Ovary (tissue), 7 donors: ENCODE measurements at regions not wholly inside any gene's neighbourhood (a gene's known extent, or its start where the extent isn't known, plus 50 kb on each side); places are given as distances from the start of the nearest gene placed in this dataset.

Experiments
- DNase-seq, 5 donors: peaks; one replicate each; pipeline ENCODE4 v3.0.0-alpha.2; 2019 to 2020
- H3K27ac ChIP-seq, 2 donors: fragments of 200-600 bp; one replicate each; pipeline versions ENCODE4 v1.5.1 to v1.8.0; 2019 to 2022
- H3K27me3 ChIP-seq: fragments of 200-600 bp; one replicate; pipeline ENCODE4 v1.8.0; 2022
- H3K36me3 ChIP-seq: fragments of 200-600 bp; sonication (generic); one replicate; pipeline ENCODE4 v1.5.1; 2019
- H3K4me1 ChIP-seq: one replicate; pipeline ENCODE4 v1.8.1; 2013; ENCODE audit warnings: mild to moderate bottlenecking, moderate library complexity; ENCODE audit not compliant: insufficient read depth
- H3K4me3 ChIP-seq: fragments of 200-600 bp; sonication (generic); one replicate; pipeline ENCODE4 v1.5.1; 2017
- H3K9me3 ChIP-seq, 2 donors: fragments of 200-600 bp in 1 of 2; sonication (generic) in 1 of 2; one replicate each; pipeline versions ENCODE4 v1.5.1 to v1.8.1; 2013 to 2019; ENCODE audit warnings: mild to moderate bottlenecking in 1 of 2, moderate library complexity in 1 of 2
- EP300 ChIP-seq: sonication (generic); formaldehyde crosslinking; IDR thresholded peaks from one replicate; pipeline ENCODE4 v1.6.1; 2017; ENCODE audit warnings: antibody characterized with exemption
- POLR2A ChIP-seq: fragments of 450-650 bp; IDR thresholded peaks from one replicate; pipeline ENCODE4 v1.6.1; 2017; ENCODE audit warnings: antibody characterized with exemption, mild to moderate bottlenecking, moderate library complexity
- WGBS, 3 donors: extraction: QIAGEN DNeasy Blood & Tissue Kit in 1 of 3; methylation state at CpG; one replicate each; pipeline versions ENCODE4 v1.1.5 to v1.1.7; 2013 to 2017; 5-methylcytosine and 5-hydroxymethylcytosine counted together
- intact Hi-C, 4 donors: fragments of 100-400 bp; cut with DNase I; formaldehyde crosslinking; loops; one replicate each; pipeline versions ENCODE4 v1.11.0 to v1.15.1; 2022 to 2023
- TF ChIP-seq, protein P1 (sequence below), 3 donors: fragments of 450-650 bp in 2 of 3; fragments of 200-600 bp in 1 of 3; IDR thresholded peaks; one replicate each; pipeline versions ENCODE4 v1.5.1 to v1.8.0; 2016 to 2022; ENCODE audit warnings: antibody characterized with exemption in 3 of 3, mild to moderate bottlenecking in 1 of 3
- donor health status: DM: no; HTN: no; CAD: no; lungs with moderate emphysema.
- donor health status: DM: no; HTN: no; CAD: no.
- donor health status: Bipolar disorder and iron deficiency.
- donor health status: DM: no; HTN: no; CAD: no.
- donor health status: DM: yes; HTN: yes; CAD: no.

DNA sequence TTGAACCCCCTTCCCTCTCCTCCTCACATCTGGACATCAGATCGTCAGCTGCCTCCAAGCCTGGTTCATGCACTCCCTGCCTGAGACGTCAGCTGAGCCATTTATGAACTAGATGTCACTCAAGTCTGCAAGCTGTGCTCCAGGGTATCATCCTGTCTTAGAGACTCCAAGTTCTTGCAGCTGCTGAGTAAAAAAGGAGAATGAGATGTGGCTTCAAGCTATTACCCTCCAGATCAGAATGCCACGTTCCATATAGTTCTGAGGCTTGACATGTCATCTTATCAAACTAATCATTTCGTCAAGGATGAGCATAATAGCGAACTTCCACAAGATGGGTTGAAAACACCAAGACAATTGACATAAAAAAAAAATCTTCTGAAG lies 766.3 kb downstream of the TBL1XR1 start:
- Histone ChIP-seq H3K4me3 (no peak overlapping the region), H3K9me3 (no peaks in the 10 kb centered on the region), H3K27me3 (no peaks in the 10 kb centered on the region), H3K27ac (no peak overlapping the region), H3K36me3 (no peaks in the 10 kb centered on the region), H3K4me1 (peaks cover 3% of the 10 kb centered on the region)
- TF ChIP-seq EP300 = no peak
- DNase-seq = no peak
- 46 to 57% (median 54%) methylated on average over 5 of the region's 5 CpGs for WGBS, 3 donors
- intact Hi-C loops = no loop called here

DNA sequence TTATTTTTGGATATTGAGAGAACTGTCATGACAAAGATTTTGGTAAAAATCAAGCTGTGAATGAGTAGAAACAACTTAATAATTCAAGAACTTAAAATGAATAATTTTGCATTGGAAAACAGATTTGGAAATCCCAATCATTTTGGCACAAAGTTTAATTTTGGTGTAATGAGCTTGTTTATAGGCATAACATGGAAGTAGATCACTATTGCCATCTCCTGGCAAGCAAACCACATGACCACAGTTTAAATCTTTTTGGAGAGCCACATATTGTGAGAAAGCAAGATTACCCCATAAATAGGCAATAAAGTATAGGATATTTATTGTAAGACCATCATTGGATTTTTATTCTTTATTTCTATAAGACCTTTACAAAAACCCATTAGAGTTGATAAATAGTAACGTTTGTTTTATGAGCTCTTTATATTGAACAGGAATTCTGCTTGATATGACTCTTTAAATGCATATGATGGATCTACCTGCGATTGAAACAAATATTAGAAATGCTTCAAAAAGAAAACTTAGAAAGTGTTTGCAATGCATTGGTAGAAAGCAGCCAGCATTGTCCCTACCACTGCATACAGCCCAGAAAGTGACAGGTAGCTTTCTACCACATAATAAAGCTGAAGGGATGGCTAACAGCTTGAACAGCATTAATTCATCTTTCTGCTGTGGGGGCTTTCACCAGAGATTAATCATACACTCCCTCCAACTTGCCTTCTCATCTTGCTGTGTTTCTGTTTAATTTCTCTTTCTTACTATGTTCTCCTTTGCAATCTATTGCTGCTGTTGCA lies 766.8 kb downstream of the TBL1XR1 start:
- Histone ChIP-seq H3K27me3 (no peaks in the 10 kb centered on the region), H3K4me3 (no peak overlapping the region), H3K4me1 (peaks cover 3% of the 10 kb centered on the region), H3K27ac (no peak overlapping the region), H3K9me3 (no peaks in the 10 kb centered on the region), H3K36me3 (no peaks in the 10 kb centered on the region)
- TF ChIP-seq, protein P1, sequence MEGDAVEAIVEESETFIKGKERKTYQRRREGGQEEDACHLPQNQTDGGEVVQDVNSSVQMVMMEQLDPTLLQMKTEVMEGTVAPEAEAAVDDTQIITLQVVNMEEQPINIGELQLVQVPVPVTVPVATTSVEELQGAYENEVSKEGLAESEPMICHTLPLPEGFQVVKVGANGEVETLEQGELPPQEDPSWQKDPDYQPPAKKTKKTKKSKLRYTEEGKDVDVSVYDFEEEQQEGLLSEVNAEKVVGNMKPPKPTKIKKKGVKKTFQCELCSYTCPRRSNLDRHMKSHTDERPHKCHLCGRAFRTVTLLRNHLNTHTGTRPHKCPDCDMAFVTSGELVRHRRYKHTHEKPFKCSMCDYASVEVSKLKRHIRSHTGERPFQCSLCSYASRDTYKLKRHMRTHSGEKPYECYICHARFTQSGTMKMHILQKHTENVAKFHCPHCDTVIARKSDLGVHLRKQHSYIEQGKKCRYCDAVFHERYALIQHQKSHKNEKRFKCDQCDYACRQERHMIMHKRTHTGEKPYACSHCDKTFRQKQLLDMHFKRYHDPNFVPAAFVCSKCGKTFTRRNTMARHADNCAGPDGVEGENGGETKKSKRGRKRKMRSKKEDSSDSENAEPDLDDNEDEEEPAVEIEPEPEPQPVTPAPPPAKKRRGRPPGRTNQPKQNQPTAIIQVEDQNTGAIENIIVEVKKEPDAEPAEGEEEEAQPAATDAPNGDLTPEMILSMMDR (IDR thresholded peaks at IDR 0.05) = peak in 2 of 3 donors; percentile 37 to 47
- TF ChIP-seq EP300 = no peak
- intact Hi-C loops = no loop called here
- DNase-seq = peak in 1 of 5 donors; percentile 18
- 43 to 54% (median 51%) methylated on average over 2 of the region's 2 CpGs for WGBS, 3 donors

DNA sequence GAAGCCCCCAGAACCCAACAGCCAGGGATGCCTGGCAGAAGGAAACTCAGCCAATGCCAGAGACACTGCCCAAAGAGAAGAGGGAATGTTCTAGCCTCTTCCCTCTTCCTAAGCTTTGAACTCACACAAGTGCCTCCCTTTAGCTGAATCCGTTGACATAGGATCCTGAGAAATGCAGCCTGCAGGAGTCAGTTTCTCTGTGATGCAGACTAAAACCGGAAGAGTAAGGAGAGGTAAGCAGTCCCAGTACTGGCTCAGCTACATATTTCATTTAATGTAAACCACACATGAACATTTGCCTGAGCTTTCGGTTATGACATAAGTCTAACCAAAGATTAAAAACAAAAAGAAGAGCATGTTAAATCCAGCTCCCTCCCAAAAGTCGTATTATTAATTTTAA lies 768.7 kb downstream of the TBL1XR1 start:
- TF ChIP-seq, protein P1 (IDR thresholded peaks at IDR 0.05) = no peak
- TF ChIP-seq POLR2A (no peak), EP300 (no peak)
- H3K27me3 ChIP-seq = no peaks in the 10 kb centered on the region
- 65 to 71% (median 67%) methylated on average over 4 of the region's 4 CpGs for WGBS, 3 donors
- H3K4me3 ChIP-seq = no peak overlapping the region
- H3K9me3 ChIP-seq = no peaks in the 10 kb centered on the region
- no peak overlapping the region for H3K27ac ChIP-seq
- H3K4me1 ChIP-seq = peaks cover 3% of the 10 kb centered on the region
- DNase-seq = no peak
- H3K36me3 ChIP-seq = no peaks in the 10 kb centered on the region
- intact Hi-C loops = no loop called here

DNA sequence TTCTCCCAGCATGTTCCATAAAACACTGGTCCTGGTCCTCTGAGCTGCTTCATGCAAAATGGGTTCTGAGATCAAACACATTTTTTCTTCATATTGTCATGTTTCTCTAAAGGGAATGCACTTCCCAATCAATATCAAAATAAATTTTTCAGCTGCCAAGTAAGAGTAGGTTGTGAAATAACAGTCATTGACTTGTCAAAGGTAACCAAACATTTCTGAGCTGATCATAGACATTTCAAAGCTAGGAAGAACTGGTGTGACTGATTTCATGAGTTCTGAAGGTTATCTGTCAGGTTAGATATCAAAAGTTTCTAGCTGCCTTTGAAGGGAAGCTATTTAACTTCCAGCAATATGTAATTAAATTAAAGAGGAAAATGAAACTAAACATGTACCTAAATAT lies 770.9 kb downstream of the TBL1XR1 start:
- Histone ChIP-seq H3K4me3 (no peak overlapping the region), H3K9me3 (no peaks in the 10 kb centered on the region), H3K36me3 (no peaks in the 10 kb centered on the region), H3K27me3 (no peaks in the 10 kb centered on the region), H3K4me1 (peaks cover 3% of the 10 kb centered on the region), H3K27ac (no peak overlapping the region)
- no peak for DNase-seq
- TF ChIP-seq EP300 = no peak
- TF ChIP-seq POLR2A = no peak
- intact Hi-C loops = no loop called here

DNA sequence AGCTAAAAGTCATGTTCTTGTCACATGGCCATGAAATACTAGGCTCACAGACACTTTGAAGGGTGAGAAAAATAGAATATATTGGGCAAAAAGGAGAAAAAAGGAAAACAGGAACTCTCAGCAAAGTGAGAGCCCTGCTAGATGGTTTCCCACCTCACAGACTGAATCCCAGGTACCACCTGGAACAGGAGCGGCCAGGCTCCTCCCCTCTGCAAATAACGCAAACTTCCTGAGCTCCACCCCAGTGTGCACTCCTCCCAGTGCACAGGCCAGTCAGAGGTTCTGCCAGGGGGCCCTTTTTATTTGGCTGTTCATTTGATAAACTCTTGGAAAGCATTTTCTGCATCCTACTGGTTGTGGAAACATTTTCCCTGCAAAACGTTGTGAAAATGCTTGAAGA lies 780.4 kb downstream of the TBL1XR1 start:
- intact Hi-C loops = no loop called here
- no peaks in the 10 kb centered on the region for H3K4me1 ChIP-seq
- H3K9me3 ChIP-seq = no peaks in the 10 kb centered on the region
- TF ChIP-seq, protein P1 (IDR thresholded peaks at IDR 0.05) = no peak
- TF ChIP-seq POLR2A (no peak), EP300 (no peak)
- WGBS, 3 donors = 74 to 83% (median 75%) methylated on average over 3 of the region's 3 CpGs
- H3K4me3 ChIP-seq = no peak overlapping the region
- DNase-seq = no peak
- no peaks in the 10 kb centered on the region for H3K36me3 ChIP-seq
- no peak overlapping the region for H3K27ac ChIP-seq
- no peaks in the 10 kb centered on the region for H3K27me3 ChIP-seq
